Nephron (organoid): ENCODE measurements at regions not wholly inside any gene's neighbourhood (a gene's known extent, or its start where the extent isn't known, plus 50 kb on each side); places are given as distances from the start of the nearest gene placed in this dataset.

Experiments used
- H3K27ac Mint-ChIP-seq, 3 experiments: 2 replicates each; pipeline ENCODE4 v1.8.0; 2020; ENCODE audit warnings: mixed read lengths in 3 of 3, mild to moderate bottlenecking in 2 of 3, moderate library complexity in 1 of 3
- H3K27me3 Mint-ChIP-seq: 2 replicates; pipeline ENCODE4 v1.8.0; 2021; ENCODE audit warnings: low read depth, mild to moderate bottlenecking, moderate library complexity, mixed read lengths
- H3K36me3 Mint-ChIP-seq: 2 replicates; pipeline ENCODE4 v1.8.0; 2020; ENCODE audit warnings: low read depth, mixed read lengths
- H3K4me1 Mint-ChIP-seq: 2 replicates; pipeline ENCODE4 v1.8.0; 2020; ENCODE audit warnings: mixed read lengths
- H3K4me3 Mint-ChIP-seq, 3 experiments: 2 replicates each; pipeline ENCODE4 v1.8.0; 2020; ENCODE audit warnings: mild to moderate bottlenecking in 3 of 3, mixed read lengths in 3 of 3, moderate library complexity in 2 of 3
- H3K9me3 Mint-ChIP-seq: 2 replicates; pipeline ENCODE4 v1.8.0; 2020; ENCODE audit warnings: mixed read lengths
- CTCF ChIP-seq, 3 experiments: fragments of 200-600 bp; sonication (generic); IDR thresholded peaks; one replicate each; pipeline ENCODE4 v1.5.0; 2021; ENCODE audit warnings: antibody characterized with exemption in 3 of 3; ENCODE audit not compliant: unreplicated experiment in 3 of 3

GRCh38 chr5:38667499-38667776, 111.0 kb upstream of the LIFR start:
- no peak for TF ChIP-seq CTCF (IDR thresholded peaks at IDR 0.05; ENCODE audit: unreplicated experiment in 3 of 3)
- Mint-ChIP-seq H3K4me3 (no peak overlapping the region), H3K4me1 (peaks cover under 1% of the 10 kb centered on the region), H3K27ac (no peak overlapping the region), H3K27me3 (peaks cover 10% of the 10 kb centered on the region), H3K36me3 (no peaks in the 10 kb centered on the region), H3K9me3 (no peaks in the 10 kb centered on the region)

GRCh38 chr5:38669361-38669880, 113.0 kb upstream of the LIFR start:
- no peak overlapping the region for H3K4me3 Mint-ChIP-seq
- TF ChIP-seq CTCF (IDR thresholded peaks at IDR 0.05; ENCODE audit: unreplicated experiment in 3 of 3) = no peak
- no peaks in the 10 kb centered on the region for H3K9me3 Mint-ChIP-seq
- peaks cover 6% of the 10 kb centered on the region for H3K4me1 Mint-ChIP-seq
- peaks cover 10% of the 10 kb centered on the region for H3K27me3 Mint-ChIP-seq
- no peaks in the 10 kb centered on the region for H3K36me3 Mint-ChIP-seq
- no peak overlapping the region for H3K27ac Mint-ChIP-seq

- Mint-ChIP-seq H3K36me3 (no peaks in the 10 kb centered on the region), H3K4me1 (peaks cover 6% of the 10 kb centered on the region), H3K9me3 (no peaks in the 10 kb centered on the region), H3K27ac (no peak overlapping the region), H3K27me3 (peaks cover 7% of the 10 kb centered on the region), H3K4me3 (no peak overlapping the region)
- TF ChIP-seq CTCF (IDR thresholded peaks at IDR 0.05; ENCODE audit: unreplicated experiment in 3 of 3) = no peak
These were observed 113.6 kb upstream of the LIFR start for GRCh38 chr5:38670066-38670465.

GRCh38 chr5:38670878-38671277, 114.4 kb upstream of the LIFR start:
- Mint-ChIP-seq H3K27me3 (peaks cover 7% of the 10 kb centered on the region), H3K4me3 (no peak overlapping the region), H3K36me3 (no peaks in the 10 kb centered on the region), H3K9me3 (no peaks in the 10 kb centered on the region), H3K4me1 (peaks cover 6% of the 10 kb centered on the region), H3K27ac (no peak overlapping the region)
- no peak for TF ChIP-seq CTCF (IDR thresholded peaks at IDR 0.05; ENCODE audit: unreplicated experiment in 3 of 3)

GRCh38 chr5:38672059-38672788, 115.8 kb upstream of the LIFR start:
- no peak for TF ChIP-seq CTCF (IDR thresholded peaks at IDR 0.05; ENCODE audit: unreplicated experiment in 3 of 3)
- Mint-ChIP-seq H3K36me3 (no peaks in the 10 kb centered on the region), H3K9me3 (no peaks in the 10 kb centered on the region), H3K4me3 (no peak overlapping the region), H3K4me1 (peaks cover 6% of the 10 kb centered on the region), H3K27me3 (no peaks in the 10 kb centered on the region), H3K27ac (peak overlapping the region in 2 of 3 experiments; percentile 2 to 73)

- no peaks in the 10 kb centered on the region for H3K27me3 Mint-ChIP-seq
- H3K36me3 Mint-ChIP-seq = no peaks in the 10 kb centered on the region
- H3K4me1 Mint-ChIP-seq = peaks cover 6% of the 10 kb centered on the region
- no peak overlapping the region for H3K4me3 Mint-ChIP-seq
- TF ChIP-seq CTCF (IDR thresholded peaks at IDR 0.05; ENCODE audit: unreplicated experiment in 3 of 3) = no peak
- H3K9me3 Mint-ChIP-seq = no peaks in the 10 kb centered on the region
- no peak overlapping the region for H3K27ac Mint-ChIP-seq
These were observed 117.2 kb upstream of the LIFR start for GRCh38 chr5:38673671-38674071.
